Stomach smooth muscle (tissue), 2 donors: ENCODE measurements at regions not wholly inside any gene's neighbourhood (a gene's known extent, or its start where the extent isn't known, plus 50 kb on each side); places are given as distances from the start of the nearest gene placed in this dataset.

ENCODE experiments used
- H3K27ac ChIP-seq: one replicate; pipeline ENCODE4 v1.7.0; 2013; ENCODE audit warnings: mild to moderate bottlenecking, low read length, inconsistent platforms
- H3K27me3 ChIP-seq, 2 donors: one replicate each; pipeline ENCODE4 v1.7.0; 2013; ENCODE audit warnings: low read length in 2 of 2; ENCODE audit not compliant: insufficient read depth in 2 of 2, control insufficient read depth in 1 of 2
- H3K36me3 ChIP-seq, 2 donors: one replicate each; pipeline ENCODE4 v1.7.0; 2013; ENCODE audit warnings: low read length in 2 of 2; ENCODE audit not compliant: control insufficient read depth in 2 of 2, insufficient read depth in 2 of 2
- H3K4me1 ChIP-seq: one replicate; pipeline ENCODE4 v1.7.0; 2013; ENCODE audit warnings: low read length; ENCODE audit not compliant: control insufficient read depth, insufficient read depth
- H3K4me3 ChIP-seq, 2 donors: one replicate each; pipeline ENCODE4 v1.7.0; 2013; ENCODE audit warnings: low read length in 2 of 2
- H3K9ac ChIP-seq, 2 donors: one replicate each; pipeline ENCODE4 v1.7.0; 2013; ENCODE audit warnings: low read length in 2 of 2, mild to moderate bottlenecking in 1 of 2
- H3K9me3 ChIP-seq, 2 donors: one replicate each; pipeline ENCODE4 v1.7.0; 2013; ENCODE audit warnings: low read length in 2 of 2; ENCODE audit not compliant: control insufficient read depth in 2 of 2
- donor health status: healthy.
- donor health status: Pancreatic carcinoma.

- H3K9ac ChIP-seq = no peak overlapping the region
- H3K27me3 ChIP-seq = no peaks in the 10 kb centered on the region
- H3K27ac ChIP-seq = no peak overlapping the region
- no peaks in the 10 kb centered on the region for H3K36me3 ChIP-seq
- no peaks in the 10 kb centered on the region for H3K9me3 ChIP-seq
- no peak overlapping the region for H3K4me3 ChIP-seq
- peaks cover 3% of the 10 kb centered on the region for H3K4me1 ChIP-seq
Measured at GRCh38 chr3:24985668-24986067, 442.4 kb upstream of the RARB start.

DNA sequence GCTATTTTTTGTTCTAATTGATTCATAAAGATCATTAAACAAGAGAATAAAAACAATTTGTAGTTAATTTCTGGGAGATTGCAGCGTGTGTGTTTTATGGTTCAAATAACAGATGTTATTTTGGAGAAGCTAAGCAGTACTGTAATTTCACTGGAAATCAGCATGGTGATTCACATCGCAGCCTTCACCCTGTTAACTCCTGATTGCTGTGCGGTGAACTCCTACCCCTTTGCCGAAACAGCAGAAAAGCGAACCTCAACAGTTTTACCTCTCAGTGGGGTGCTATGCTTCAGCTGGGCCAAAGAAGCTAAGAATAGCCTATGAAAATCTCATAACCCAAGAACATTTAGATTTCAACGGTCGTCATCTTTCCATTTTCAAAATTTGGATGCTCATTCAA is 441.5 kb upstream of the RARB start:
- H3K9ac ChIP-seq = no peak overlapping the region

GRCh38 chr3:24999357-24999756 is 428.7 kb upstream of the RARB start:
- Histone ChIP-seq H3K36me3 (no peaks in the 10 kb centered on the region), H3K27ac (no peak overlapping the region), H3K4me1 (peaks cover 14% of the 10 kb centered on the region), H3K4me3 (no peak overlapping the region), H3K9ac (no peak overlapping the region), H3K9me3 (no peaks in the 10 kb centered on the region), H3K27me3 (no peaks in the 10 kb centered on the region)

More for the DNA sequence above, 441.5 kb upstream of the RARB start:
- Histone ChIP-seq H3K27ac (no peak overlapping the region), H3K4me1 (peaks cover 3% of the 10 kb centered on the region), H3K27me3 (no peaks in the 10 kb centered on the region), H3K4me3 (no peak overlapping the region), H3K9me3 (no peaks in the 10 kb centered on the region), H3K36me3 (no peaks in the 10 kb centered on the region)

DNA sequence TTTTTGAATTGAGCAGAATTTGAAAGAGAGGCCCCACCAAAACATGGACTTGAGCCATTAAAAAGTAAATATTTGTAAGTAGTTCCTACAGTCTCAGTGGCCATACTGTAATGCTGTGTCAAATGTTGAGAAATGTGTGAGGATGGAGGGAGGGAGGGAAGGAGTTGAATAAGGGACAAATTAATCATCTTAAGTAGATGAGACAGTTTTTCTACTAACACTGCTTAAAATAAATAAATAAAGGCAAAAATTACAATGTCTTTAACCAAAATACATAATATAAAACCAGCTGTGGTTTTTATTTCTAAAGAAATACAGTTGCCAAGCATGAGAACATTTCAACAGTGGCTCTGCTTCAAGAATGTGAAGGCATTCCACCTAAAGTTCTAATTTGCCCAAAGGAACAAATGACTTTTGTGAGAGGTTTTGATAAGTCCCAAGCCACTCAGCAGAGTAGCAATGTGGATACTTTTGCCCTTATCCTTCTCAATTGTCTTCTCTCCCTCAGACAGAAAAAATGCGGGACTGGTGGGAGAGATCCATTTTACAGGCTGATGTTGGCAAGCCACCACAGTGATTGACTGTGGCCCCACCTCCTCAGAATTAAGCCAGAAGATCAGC is 427.0 kb upstream of the RARB start:
- H3K9me3 ChIP-seq = no peaks in the 10 kb centered on the region
- H3K9ac ChIP-seq = no peak overlapping the region
- H3K4me1 ChIP-seq = peaks cover 14% of the 10 kb centered on the region
- no peak overlapping the region for H3K27ac ChIP-seq
- H3K4me3 ChIP-seq = no peak overlapping the region
- H3K36me3 ChIP-seq = no peaks in the 10 kb centered on the region
- H3K27me3 ChIP-seq = no peaks in the 10 kb centered on the region

- Histone ChIP-seq H3K27ac (no peak overlapping the region), H3K9me3 (no peaks in the 10 kb centered on the region), H3K4me3 (no peak overlapping the region), H3K9ac (no peak overlapping the region), H3K4me1 (peaks cover 14% of the 10 kb centered on the region), H3K36me3 (no peaks in the 10 kb centered on the region), H3K27me3 (no peaks in the 10 kb centered on the region)
Measured at GRCh38 chr3:25002052-25002451, 426.0 kb upstream of the RARB start.

DNA sequence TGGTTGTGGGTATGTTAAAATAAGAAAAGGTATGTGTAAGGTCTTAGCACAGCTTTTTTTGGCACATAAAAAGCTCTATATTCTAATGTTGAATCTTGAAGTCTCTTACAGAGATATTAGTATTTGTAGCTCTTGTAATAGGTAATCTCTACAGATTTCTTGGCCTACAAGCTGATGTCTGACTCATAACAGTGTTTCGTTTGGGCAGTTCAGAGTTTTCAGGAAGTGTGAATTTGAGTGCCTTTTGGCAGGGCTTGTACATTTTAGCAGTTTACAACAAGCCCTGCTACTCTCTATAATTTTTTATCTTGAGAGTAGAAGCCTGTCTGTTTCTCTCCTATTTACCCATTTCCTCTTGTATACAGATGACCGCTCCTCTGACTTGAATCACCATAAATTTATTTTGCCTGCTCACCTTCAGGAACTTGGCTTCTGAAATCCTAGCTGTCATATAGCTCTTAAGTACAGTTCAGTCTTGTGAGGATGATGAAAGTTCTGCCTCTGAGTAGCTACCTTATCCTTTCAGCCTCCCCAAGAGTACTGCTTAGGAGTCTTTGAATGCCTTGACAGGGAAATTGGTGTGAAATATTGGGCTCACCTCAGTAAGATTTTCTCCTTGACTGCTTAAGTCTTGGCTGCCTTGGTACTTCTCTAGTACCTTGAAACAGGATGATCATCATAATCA is 419.9 kb upstream of the RARB start:
- Histone ChIP-seq H3K36me3 (no peaks in the 10 kb centered on the region), H3K9ac (no peak overlapping the region), H3K27ac (no peak overlapping the region), H3K9me3 (no peaks in the 10 kb centered on the region), H3K4me3 (no peak overlapping the region), H3K4me1 (peaks cover 4% of the 10 kb centered on the region), H3K27me3 (no peaks in the 10 kb centered on the region)

DNA sequence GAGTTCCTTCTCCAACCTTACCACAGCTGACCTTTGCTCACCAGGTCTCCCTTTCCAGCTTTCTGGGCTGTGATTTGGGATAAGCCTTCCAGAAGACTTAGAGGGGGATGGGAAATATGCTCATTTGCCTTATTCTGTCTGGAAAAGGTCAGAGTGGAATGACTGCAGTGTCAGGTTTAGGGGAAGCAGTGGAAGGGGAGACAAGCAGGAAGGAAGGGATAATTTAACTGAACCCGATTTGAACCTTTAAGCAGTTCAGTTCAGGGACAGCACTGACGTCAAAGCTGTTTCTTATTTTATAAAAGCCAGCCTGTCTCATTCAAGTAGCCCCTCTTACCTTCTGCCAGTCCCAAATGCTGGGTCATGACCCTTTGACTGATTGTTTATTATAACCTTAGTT is 418.4 kb upstream of the RARB start:
- no peaks in the 10 kb centered on the region for H3K27me3 ChIP-seq
- H3K36me3 ChIP-seq = no peaks in the 10 kb centered on the region
- H3K4me1 ChIP-seq = peaks cover 4% of the 10 kb centered on the region
- no peak overlapping the region for H3K9ac ChIP-seq
- H3K9me3 ChIP-seq = no peaks in the 10 kb centered on the region
- no peak overlapping the region for H3K27ac ChIP-seq
- H3K4me3 ChIP-seq = no peak overlapping the region

DNA sequence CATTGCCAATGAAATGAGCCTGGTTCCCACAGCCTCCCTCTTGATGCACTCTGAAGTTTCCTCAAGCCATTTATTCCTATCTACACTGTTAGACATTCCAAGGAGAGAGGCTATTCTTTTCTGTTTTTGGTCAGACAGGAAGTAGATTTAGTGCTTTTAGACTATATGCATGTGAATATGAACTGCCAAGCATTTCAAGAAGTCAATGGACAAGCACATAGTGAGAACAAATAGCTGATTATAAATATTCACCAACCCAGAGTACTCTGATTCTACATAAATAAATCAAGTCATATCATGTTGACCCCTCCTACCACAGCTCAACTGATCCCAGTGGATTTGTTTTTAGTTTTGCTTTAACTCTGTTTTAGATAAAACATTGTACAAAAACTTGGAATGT is 412.5 kb upstream of the RARB start:
- Histone ChIP-seq H3K4me1 (no peaks in the 10 kb centered on the region), H3K27ac (no peak overlapping the region), H3K9me3 (no peaks in the 10 kb centered on the region), H3K27me3 (no peaks in the 10 kb centered on the region), H3K9ac (no peak overlapping the region), H3K4me3 (no peak overlapping the region), H3K36me3 (no peaks in the 10 kb centered on the region)

DNA sequence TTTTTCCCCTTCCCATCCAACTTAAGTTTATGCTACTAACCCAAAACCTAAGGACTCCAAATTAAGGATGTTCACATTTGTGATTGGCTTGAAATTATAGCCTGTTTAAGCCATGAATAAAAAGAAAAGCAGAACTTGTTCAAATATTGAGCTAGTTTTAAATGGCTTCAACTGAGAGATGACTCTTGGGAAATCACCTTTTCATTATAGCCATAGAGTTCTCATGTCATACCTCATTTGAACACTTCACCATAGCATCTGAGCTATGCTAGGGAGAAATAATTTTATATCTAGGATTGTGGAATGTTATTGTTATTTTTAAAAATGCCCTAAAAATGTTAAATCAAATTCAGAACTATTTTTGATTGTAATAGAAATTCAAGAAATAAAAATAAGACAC is 409.2 kb upstream of the RARB start:
- Histone ChIP-seq H3K4me1 (no peaks in the 10 kb centered on the region), H3K27me3 (no peaks in the 10 kb centered on the region), H3K9ac (no peak overlapping the region), H3K36me3 (no peaks in the 10 kb centered on the region), H3K27ac (no peak overlapping the region), H3K4me3 (no peak overlapping the region), H3K9me3 (no peaks in the 10 kb centered on the region)

DNA sequence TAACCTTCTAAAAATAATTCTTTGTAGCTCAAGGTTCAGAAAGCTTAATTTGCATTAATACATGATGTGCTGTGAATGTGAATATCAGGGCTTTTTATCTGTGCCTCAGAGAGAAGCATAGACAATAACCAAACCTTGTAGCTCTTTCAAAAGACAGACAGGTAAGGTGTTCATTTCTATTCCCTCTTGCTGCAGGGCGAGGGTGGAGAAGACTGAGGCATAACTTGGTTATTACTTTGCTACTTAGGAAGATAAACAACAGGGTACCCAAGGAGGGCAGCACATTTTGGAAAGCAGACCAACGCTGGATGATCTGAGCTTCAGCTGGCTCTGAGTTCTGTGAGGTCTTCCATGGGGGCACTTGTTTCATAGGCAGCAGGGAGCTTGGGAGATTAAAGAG is 408.6 kb upstream of the RARB start:
- H3K27me3 ChIP-seq = no peaks in the 10 kb centered on the region
- H3K4me1 ChIP-seq = no peaks in the 10 kb centered on the region
- no peaks in the 10 kb centered on the region for H3K36me3 ChIP-seq
- no peak overlapping the region for H3K27ac ChIP-seq
- no peak overlapping the region for H3K9ac ChIP-seq
- no peaks in the 10 kb centered on the region for H3K9me3 ChIP-seq
- no peak overlapping the region for H3K4me3 ChIP-seq

GRCh38 chr3:25021816-25022215 is 406.2 kb upstream of the RARB start:
- H3K4me3 ChIP-seq = no peak overlapping the region
- H3K36me3 ChIP-seq = no peaks in the 10 kb centered on the region
- H3K4me1 ChIP-seq = no peaks in the 10 kb centered on the region
- H3K9ac ChIP-seq = no peak overlapping the region
- no peak overlapping the region for H3K27ac ChIP-seq
- no peaks in the 10 kb centered on the region for H3K9me3 ChIP-seq
- H3K27me3 ChIP-seq = no peaks in the 10 kb centered on the region
